ENCODE measurements at regions not wholly inside any gene's neighbourhood (a gene's known extent, or its start where the extent isn't known, plus 50 kb on each side); places are given as distances from the start of the nearest gene placed in this dataset.

DNA sequence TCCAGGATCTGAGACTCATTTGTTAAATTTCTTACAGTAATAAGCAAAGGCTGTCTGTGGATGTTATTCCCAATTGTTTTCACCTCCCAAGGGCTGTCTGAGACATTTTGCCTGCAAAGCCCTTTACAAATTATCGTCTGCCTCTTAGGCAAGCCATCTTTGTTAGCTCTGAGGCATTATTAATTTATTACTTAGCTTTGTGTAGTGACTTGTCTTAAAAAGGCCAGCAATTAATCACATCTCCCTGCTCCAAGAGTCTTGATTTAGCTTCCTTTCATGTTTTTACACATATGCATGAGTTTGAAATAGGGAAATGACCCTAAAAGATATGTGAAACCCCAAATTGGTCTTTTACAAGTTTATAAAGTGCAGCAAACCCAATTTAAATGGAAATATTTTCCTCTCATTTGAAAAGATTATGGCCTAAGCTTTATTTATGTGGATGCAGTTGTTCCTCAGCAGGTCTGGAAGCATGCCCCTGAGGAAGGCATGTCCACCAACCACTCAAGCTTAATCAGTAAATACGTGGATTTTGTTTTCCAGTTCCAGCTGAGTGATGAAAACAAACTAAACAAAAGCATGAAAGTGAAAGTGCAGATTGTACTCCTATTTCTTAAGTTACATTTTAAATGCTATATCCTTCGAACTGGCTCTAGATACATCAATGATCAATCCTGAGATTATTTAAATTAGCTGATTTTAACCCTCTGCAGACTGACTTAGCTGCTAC is 173.6 kb upstream of the LNX1 start:
- no peak for DNase-seq

DNA sequence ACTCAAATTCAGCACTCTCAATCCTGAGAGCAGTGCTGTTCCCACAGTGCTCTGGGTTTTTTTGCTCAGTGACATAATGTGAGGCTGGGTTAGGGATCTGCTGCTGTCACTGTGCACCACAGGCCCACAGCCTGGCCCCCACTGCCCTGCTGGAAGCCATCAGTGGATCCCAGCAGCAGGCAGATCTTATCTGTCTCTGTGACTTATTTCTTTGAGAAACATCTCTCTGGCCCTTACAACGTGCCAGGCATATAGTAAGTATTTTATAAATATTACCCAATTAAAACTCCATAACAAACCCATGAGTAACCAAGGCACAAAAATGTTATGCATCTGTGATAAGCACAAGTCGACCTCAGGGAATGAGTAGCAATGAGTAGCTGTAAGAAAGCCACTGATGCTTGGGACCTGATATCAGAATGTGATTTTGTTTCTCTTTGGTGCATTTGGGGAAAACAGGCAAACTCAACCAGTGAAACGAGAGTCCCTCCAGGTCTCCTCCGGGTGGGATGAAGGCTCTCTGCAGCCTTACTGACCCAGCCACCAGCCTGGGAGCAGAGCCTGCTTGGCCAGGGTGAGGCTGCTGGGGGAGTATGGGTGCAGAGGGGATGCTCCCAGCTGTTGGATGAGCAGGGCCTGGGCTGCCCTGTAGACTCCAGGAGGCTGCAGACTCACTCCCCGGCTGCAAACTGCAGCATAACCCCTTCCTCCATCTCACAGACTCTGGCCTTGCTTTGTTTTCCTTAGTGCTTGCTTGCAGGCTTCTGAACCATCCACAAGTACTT is 172.7 kb upstream of the LNX1 start:
- DNase-seq, result no peak

DNA sequence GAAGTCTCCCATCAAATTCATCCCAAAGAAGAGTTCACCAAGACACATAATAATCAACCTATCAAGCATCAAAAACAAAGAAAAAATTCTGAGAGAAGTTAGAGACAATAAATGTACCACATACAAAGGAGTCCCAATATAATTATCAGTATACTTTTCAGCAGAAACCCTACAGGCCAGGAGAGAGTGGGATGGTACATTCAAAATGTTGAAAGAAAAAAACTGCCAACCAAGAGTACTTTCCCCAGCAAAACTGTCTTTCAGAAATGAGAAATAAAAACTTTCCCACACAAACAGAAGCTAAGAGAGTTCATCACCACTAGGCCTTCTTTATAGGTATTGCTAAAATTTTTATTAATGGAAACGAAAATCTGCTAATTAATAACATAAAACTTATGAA is 164.4 kb upstream of the LNX1 start:
- no peak for DNase-seq

DNA sequence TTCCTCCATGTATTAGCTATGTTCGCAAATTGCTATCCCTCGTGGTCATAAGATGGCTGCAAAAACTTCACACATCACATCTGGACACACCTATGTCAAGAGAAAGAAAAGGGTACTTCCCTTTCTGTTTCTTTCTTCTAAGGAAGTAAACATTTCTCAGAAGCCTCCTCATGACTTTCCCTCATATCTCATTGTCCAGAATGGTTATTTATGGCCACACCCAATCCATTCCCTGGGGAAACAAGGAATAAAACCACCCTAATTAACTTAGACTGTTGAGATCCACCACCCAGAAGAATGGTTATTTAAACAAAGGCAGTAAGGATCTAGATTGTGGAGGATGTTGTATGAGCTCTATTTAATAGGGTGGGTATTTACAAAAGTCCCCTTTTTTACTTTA is 160.8 kb upstream of the LNX1 start:
- DNase-seq, result no peak

DNA sequence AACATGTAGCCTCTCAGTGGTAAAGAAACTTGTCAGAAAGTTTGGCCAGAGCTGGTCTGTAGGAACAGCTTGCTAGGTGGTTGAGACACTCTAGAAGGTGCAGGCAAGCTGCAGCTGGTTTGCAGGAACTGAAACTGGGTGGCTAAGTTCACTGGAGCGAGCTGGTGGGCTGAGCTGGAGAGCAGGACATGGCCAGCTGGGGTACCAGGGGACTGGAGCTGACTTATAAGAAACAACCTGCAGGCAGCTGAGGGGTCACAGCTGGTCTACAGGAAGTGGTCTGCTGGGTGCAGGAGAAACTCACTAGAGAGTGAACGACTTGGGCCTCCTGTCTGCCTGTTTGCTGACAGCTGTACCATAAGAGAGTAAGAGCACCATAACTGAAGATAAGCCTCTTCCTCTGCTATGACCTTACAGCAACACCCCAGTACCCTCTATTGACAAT is 157.1 kb upstream of the LNX1 start:
- no peak for DNase-seq

DNA sequence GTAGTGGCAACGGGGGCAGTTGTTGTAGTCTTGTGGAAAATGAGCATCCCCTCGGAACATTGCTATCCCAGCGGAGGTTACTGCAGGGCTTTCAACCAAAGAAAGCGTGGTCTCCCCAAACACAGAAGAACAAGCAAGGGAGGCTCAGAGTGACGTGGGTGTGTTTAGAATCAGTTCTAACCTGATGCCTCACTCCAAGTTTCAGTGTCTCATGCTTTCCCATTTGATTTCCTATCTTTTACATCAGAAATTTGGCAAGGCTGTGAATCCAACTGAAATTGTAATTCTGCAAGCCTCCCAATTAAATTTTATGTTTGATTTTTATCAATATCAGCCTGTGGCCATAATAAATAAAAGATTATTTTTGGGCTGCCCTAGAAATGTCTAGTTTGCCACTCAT is 156.1 kb upstream of the LNX1 start:
- DNase-seq, result no peak

DNA sequence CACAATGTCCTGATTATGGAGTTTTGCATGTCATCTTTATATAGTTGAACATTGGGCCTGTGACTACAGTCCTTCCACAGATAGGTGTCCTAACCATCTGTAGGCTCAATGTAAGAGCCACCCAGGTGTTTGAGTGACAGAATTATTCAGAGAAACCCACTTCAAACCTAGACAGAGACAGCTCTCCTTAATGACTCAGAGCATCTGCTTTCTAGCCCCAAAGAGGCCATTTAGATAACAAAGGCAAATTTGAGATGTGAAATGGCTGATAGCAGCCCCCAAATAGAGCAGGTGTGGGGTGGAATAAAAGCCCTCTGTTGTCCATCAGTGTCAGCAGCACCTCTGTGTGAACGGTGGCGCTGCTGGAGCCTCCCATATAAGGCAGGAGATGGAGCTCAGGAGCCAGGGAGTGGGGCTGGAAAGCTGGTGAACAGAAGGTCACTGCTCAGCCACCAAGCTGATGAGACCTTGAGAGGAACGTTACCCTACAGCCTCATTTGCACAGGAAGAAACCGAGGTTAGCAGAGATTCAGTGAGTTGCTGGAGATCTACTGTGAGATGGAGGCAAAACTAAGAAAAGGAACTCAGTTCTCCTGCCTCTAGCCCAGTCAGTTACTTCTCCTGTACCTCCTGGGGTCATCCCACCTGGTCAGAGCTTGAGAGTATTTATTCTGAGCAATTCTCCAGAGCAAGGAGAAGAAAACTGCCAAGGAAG is 153.3 kb upstream of the LNX1 start:
- no peak for DNase-seq

DNA sequence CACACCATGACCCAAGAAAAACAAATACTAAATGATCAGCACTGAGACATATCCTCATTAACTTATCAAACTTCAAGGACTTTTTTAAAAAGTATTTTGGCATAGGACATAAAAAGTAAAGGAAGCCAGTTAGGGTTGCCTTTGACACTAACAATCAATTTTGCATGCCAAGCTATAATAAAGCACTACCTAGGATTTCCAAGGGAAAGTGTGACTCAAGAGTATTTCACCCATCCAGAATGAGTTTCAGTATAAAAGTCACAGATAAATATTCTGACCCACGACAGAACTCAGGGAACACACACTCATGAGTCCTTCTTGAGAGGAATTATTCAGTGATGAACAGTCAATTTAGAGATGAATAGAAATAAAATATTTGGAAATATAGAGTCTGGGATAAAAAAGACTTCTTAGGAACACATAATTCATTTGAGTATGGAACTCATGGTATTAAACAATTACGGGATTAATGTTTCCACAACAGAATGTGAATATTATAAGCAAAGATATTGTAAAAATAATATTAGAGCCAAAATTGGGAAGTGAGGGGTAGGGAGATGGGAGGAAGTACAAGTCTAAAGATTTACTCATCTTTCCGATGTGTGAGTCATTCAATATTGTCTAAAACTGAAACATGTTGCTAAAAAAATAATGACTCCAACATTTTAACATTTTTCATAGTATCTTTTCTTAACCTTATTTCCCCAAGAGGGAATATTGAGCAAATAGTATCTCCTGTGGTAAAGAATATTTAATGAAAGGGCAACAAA is 143.5 kb upstream of the LNX1 start:
- no peak for DNase-seq

DNA sequence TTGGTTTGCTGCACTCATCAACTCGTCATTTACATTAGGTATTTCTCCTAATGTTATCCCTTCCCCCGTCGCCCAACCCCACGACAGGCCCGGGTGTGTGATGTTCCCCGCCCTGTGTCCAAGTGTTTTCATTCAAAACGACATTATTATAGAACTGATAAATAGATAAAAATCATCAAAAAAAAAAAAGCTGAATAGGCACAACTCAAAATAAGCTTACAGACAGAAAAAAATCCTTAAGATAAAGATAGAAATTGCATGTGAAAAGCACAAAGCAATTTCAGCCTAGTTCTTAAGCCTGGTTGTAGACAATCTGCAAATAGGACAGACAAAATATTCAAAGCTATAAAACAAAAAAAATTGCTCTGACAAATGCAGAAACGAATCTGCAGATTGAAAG is 142.9 kb upstream of the LNX1 start:
- no peak for DNase-seq

DNA sequence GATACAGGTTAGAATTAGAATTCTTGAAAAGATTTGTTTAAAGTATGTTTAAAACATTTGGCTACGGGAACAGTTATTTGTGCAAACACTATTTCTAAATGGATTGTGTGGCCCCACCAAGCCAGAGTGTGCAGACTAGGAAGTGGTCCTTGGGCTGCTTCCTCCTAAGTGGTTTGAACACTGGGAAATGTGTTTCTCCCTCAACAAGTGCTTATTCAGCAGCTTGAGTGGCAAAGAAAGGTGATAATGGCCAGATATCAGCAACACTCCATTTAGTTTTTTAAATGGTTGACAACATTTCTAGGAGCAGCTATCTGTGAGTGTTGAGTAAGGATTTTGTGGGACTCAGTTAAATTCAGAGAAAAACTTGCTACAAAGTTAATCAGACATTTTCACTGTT is 141.4 kb upstream of the LNX1 start:
- no peak for DNase-seq

DNA sequence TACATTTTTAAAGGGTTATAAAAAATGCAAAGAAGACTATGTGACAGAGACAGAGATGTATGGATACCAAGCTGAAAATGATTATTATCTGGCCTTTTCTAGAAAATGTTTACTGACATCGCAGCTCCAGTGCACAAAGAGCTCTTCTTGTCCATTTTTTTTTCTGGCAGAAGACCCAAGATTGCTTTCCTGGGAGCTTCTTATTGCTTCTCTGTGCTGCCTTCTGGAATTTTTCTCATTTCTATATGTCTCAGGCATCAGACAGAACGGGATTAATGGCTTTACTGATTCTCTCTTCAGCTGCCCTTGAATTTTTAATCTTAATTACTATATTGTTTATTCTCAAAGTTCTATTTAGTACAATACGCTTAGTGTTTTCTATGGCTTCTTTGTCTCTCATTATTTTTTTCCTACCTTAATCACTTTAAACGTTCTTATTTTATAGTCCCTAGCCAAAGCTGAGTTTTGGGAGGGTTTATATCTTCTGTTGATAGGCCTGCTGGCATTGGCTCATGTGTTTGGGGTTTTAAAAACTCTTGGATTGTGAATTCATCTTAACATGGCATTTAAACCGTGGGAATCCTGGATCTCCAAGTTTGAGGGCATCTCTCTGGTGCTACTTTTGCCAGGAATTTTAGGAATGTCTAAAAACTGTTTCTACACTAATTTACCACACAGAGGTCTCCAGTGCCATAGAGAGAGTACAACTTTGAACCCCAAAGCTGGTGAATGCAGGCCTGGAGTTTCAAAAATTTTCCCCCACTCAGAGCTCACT is 138.9 kb upstream of the LNX1 start:
- no peak for DNase-seq

DNA sequence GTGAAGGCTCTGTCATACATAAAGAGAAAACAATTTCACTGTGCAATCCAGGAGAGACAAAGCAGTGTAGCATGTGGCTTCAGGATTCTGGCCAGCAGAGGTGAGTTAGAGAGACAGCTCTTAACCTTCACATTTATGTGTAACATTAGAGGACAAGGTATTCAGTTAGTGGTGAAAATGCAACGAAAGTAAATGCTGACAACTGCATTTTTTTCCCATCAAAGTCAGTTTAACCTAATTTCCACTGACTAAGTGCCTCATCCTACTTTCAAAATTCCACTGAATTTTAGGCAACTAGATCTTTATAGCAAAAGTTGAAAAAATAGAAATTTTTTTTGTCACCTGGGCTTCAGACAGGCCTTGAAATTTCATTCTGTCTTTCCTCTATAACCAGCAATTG is 130.8 kb upstream of the LNX1 start:
- DNase-seq, result no peak

DNA sequence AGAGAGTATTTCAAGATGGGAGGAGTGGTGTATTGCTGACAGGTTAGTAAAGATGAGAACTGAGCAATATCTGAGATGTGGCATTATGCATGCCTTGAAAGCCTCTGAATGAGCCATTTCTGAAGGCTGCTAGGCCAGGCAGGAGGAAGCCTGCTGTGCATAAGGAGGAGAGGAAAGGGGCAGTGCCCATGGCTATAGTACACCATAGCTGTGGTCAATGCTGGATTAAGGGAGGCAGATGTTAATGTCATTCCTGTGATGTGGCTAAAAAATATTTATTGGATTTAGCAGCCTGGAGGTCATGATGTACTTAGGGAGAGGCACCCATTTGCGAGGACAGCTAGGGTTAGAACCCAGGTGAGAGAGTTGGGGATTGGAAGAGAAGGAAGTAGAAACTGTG is 130.0 kb upstream of the LNX1 start:
- DNase-seq, result no peak

DNA sequence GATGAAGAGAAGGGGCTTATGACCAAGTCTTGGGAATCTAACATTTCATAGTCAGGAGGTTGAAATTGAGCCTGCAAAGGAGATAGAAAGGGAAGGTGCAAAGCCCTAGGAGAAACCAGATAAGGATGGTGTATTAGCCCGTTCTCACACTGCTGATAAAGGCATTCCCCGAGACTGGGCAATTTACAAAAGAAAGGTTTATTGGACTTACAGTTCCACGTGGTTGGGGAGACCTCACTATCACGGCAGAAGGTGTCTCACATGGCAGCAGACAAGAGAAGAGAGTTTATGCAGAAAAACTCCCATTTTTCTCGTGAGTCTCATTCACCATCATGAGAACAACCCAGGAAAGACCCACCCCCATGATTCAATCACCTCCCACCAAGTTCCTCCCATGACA is 129.5 kb upstream of the LNX1 start:
- DNase-seq, result no peak

DNA sequence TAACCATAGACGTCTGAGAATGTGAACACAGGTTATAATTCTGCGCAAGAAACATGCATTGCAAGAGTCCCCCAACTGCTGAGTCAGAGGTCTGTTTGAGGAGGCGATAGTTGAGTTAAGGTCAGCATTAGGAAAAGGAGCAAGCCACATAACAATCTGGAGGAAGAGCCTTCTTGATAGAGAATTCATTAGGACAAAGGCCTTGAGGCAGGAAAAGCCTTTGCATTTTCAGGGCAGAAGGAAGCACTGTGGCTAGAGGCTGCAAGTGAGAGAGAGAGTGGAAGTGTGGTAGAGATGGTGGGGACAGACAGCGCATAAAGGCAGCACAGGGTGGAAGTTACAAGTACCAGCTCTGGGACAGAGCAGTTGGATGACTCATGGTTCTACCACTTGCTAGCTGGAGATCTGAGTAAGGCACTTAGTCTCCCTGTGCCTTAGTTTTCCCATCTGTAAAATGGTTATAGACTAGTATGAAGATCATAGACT is 125.8 kb upstream of the LNX1 start:
- no peak for DNase-seq

DNA sequence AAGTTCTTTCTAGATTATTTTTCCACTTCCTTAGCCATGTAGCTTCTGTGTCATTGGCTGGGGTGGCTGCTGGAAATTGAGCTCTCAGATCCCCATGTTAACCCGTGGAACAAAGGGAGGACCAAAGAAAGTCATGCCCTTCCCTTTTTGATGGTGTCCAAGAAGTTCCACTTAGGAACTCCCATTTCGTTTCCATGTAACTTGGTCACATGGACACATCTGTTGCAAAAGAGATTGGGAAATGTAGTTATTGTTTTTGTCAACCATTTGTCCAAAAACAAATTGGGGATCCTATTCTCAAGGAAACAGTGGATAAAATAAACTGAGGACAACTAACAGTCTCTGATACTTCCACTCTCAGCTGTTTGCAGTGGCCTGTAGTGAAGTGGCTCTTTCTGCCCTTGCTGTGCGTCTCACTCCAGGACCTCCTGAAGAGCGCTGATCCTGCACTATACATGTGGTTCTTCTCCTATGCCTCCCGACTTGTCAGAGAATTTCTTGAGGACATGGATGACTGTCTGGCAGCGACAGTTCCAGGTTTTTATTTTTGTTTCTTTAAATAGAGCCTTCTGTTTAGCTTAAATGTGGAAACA is 125.3 kb upstream of the LNX1 start:
- no peak for DNase-seq

DNA sequence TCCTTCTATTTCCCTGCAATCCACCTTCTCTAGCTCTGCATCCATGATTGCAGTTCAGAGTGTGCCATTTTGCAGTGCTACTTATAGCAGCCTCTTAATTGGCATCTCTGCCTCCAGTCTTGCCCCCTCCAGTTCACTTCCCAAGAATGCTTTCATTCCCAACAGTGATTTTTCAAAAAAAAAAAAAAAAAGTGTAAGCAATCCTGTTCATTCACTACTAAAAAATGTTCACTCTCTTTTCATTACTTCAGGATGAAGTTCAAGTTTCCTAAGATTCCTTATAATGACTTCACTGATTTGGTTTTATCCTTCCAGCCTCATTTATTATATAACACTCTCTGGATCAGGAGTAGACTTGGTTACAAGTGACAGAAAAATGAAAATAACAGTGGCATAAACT is 124.7 kb upstream of the LNX1 start:
- no peak for DNase-seq

DNA sequence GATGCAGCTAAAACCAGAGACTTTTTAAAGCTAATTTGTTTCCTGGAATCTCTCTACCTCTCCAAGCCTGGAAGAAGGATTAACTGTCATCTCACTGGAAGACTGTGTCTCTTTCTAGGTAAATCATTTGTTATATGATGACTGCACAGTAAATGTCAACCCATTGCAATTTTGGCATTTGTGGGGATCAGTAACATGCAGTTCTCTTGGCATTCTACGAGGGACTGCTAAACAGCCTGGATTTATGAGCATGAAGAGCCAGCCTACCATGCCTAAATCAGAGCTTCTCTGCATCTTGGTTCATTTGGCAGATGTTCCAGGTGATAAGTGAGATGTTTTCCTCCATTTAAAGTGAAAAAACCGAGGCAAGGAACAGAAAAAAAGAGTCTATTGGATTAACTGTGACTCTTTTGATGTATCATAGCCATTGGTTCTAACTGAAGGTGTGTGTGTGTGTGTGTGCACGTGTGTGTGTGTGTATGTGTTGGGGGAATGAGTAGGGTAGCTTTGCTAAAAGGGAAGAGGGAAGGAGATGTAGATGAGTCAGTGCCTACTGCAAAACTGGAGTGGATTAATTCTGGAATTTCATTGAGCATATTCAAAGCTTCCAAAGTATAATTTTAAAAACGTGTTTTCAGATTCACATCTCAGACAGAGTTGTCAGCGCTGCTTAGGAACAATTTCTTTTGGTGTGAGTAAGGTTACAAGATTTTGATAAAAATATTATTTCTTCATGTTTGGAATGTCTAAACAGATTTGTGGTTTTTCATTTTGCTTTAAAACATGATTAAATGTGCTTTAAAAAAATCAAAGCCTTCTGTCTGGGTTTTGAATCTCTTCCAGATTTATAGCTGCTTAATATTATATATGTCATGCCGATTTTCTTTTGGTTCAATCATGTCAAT is 123.2 kb upstream of the LNX1 start:
- DNase-seq, result no peak

DNA sequence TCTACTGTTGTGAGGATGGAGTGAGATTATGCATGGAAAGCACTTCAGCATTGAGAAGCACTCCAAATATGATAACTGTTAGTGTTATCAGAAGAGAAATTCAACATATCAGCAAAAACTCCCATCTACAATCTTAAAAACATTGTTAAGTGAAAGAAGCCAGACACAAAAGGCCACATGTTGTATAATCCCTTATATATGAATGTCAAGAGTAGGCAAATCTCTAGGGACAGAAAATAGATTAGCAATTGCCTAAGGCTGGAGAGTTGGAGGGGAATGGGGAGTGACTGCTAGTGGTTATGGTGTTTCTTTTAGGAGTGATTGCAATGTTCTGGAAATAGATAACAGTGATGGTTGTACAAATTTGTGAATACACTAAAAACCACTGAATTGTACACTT is 122.5 kb upstream of the LNX1 start:
- no peak for DNase-seq

DNA sequence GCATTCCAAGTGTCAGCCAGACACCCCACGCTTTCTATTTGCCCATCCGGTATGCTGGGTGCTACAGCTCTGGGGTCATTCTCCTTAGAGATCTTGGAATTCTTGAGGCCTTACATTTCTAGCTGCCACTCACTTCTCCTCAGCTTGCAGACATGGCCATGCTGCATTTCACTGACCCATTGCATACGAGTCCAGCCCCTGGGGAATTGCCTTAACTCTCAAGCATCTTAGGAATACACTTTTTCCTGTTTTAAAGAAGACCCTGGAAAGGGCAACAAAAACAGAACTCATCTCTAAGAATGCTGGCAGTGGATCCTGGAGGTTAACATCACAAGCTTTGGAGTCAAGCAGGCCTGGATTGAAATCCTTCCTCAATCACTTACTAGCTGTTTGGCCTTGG is 122.0 kb upstream of the LNX1 start:
- no peak for DNase-seq
